ENCODE measurements at regions not wholly inside any gene's neighbourhood (a gene's known extent, or its start where the extent isn't known, plus 50 kb on each side); places are given as distances from the start of the nearest gene placed in this dataset.

DNA sequence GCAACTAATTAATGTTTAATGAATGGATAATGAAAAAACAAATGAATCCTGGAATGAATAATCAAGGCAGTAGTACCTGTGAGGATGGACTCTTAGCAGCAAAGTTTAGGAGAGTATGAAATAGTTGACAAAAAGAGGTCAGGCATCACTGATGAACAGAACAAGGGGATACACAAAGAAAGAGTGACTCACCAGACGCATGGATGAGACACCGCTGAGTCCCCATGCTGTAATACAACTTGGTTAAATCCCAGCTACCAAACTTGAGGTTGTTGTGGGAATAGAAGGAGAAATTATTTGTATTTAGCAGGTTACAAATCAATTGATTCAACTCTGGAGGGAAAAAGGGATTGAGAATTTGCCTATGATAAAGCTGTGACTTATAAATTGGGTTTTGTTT, 976.9 kb upstream of the TENM4 start:
- TF ChIP-seq POLR2A (IDR thresholded peaks at IDR 0.05), result no peak
- TF ChIP-seq, protein P1, sequence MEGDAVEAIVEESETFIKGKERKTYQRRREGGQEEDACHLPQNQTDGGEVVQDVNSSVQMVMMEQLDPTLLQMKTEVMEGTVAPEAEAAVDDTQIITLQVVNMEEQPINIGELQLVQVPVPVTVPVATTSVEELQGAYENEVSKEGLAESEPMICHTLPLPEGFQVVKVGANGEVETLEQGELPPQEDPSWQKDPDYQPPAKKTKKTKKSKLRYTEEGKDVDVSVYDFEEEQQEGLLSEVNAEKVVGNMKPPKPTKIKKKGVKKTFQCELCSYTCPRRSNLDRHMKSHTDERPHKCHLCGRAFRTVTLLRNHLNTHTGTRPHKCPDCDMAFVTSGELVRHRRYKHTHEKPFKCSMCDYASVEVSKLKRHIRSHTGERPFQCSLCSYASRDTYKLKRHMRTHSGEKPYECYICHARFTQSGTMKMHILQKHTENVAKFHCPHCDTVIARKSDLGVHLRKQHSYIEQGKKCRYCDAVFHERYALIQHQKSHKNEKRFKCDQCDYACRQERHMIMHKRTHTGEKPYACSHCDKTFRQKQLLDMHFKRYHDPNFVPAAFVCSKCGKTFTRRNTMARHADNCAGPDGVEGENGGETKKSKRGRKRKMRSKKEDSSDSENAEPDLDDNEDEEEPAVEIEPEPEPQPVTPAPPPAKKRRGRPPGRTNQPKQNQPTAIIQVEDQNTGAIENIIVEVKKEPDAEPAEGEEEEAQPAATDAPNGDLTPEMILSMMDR (IDR thresholded peaks at IDR 0.05), result no peak
